ENCODE measurements at regions not wholly inside any gene's neighbourhood (a gene's known extent, or its start where the extent isn't known, plus 50 kb on each side); places are given as distances from the start of the nearest gene placed in this dataset.

- DNase-seq = no peak
- Histone ChIP-seq H3K9me3 (peaks cover 0 to 3% of the 10 kb centered on the region in 2 donors), H3K4me3 (no peak overlapping the region), H3K4me1 (no peaks in the 10 kb centered on the region), H3K27me3 (no peaks in the 10 kb centered on the region), H3K27ac (no peak overlapping the region), H3K36me3 (no peaks in the 10 kb centered on the region)
- TF ChIP-seq CTCF (IDR thresholded peaks at IDR 0.05) = no peak
- no peak for TF ChIP-seq EP300 (IDR thresholded peaks at IDR 0.05; ENCODE audit: low read depth)
- no peak for TF ChIP-seq POLR2A (IDR thresholded peaks at IDR 0.05)
- TF ChIP-seq POLR2AphosphoS5 (IDR thresholded peaks at IDR 0.05) = no peak
- WGBS, 2 donors (ENCODE audit: low coverage in 1 of 2) = 82 to 83% methylated on average over 8 to 9 of the region's 9 CpGs
- intact Hi-C loops (cut with DNase I; ENCODE audit: low total_unique reads) (no loop called here), in situ Hi-C loops (cut with MboI; ENCODE audit: low pct_ligation_motif_present in 1 of 4, low pct_unique_long_range_greater_than_20kb in 1 of 4, low sequenced_read_pairs in 3 of 4) (no loop called here)
These were observed 54.1 kb upstream of the PEG3 start for GRCh38 chr19:56894626-56895025.

- DNase-seq = no peak
- H3K36me3 ChIP-seq = no peaks in the 10 kb centered on the region
- intact Hi-C loops (cut with DNase I; ENCODE audit: low total_unique reads) = no loop called here
- H3K27ac ChIP-seq = no peak overlapping the region
- WGBS, 2 donors (ENCODE audit: low coverage in 1 of 2) = 61 to 91% methylated on average over 2 to 3 of the region's 3 CpGs
- no peaks in the 10 kb centered on the region for H3K27me3 ChIP-seq
- in situ Hi-C loops (cut with MboI; ENCODE audit: low pct_ligation_motif_present in 1 of 4, low pct_unique_long_range_greater_than_20kb in 1 of 4, low sequenced_read_pairs in 3 of 4) = no loop called here
- no peaks in the 10 kb centered on the region for H3K4me1 ChIP-seq
- no peaks in the 10 kb centered on the region for H3K9me3 ChIP-seq
- H3K4me3 ChIP-seq = no peak overlapping the region
- TF ChIP-seq CTCF (IDR thresholded peaks at IDR 0.05) (no peak), EP300 (IDR thresholded peaks at IDR 0.05; ENCODE audit: low read depth) (no peak), POLR2A (IDR thresholded peaks at IDR 0.05) (no peak), POLR2AphosphoS5 (IDR thresholded peaks at IDR 0.05) (no peak)
These were observed 55.6 kb upstream of the PEG3 start for GRCh38 chr19:56896095-56896494.

GRCh38 chr19:56899943-56900342 lies 59.4 kb upstream of the PEG3 start:
- intact Hi-C loops (cut with DNase I; ENCODE audit: low total_unique reads) (no loop called here), in situ Hi-C loops (cut with MboI; ENCODE audit: low pct_ligation_motif_present in 1 of 4, low pct_unique_long_range_greater_than_20kb in 1 of 4, low sequenced_read_pairs in 3 of 4) (no loop called here)
- no peak for TF ChIP-seq CTCF (IDR thresholded peaks at IDR 0.05)
- WGBS, 2 donors (ENCODE audit: low coverage in 1 of 2) = 75% methylated on average over 6 of the region's 6 CpGs; no CpG with 5 or more reads in 1 of the 2 donors
- DNase-seq = no peak
- no peak overlapping the region for H3K27ac ChIP-seq
- H3K36me3 ChIP-seq = no peaks in the 10 kb centered on the region
- H3K9me3 ChIP-seq = no peaks in the 10 kb centered on the region
- H3K4me1 ChIP-seq = no peaks in the 10 kb centered on the region
- no peaks in the 10 kb centered on the region for H3K27me3 ChIP-seq
- no peak overlapping the region for H3K4me3 ChIP-seq

- TF ChIP-seq EP300 (IDR thresholded peaks at IDR 0.05; ENCODE audit: low read depth) = no peak
- TF ChIP-seq POLR2AphosphoS5 (IDR thresholded peaks at IDR 0.05) = no peak
- no peak for TF ChIP-seq POLR2A (IDR thresholded peaks at IDR 0.05)
- no peak for TF ChIP-seq CTCF (IDR thresholded peaks at IDR 0.05)
- Histone ChIP-seq H3K4me1 (no peaks in the 10 kb centered on the region), H3K27ac (no peak overlapping the region), H3K27me3 (no peaks in the 10 kb centered on the region), H3K36me3 (no peaks in the 10 kb centered on the region), H3K9me3 (no peaks in the 10 kb centered on the region), H3K4me3 (no peak overlapping the region)
- in situ Hi-C loops (cut with MboI; ENCODE audit: low pct_ligation_motif_present in 1 of 4, low pct_unique_long_range_greater_than_20kb in 1 of 4, low sequenced_read_pairs in 3 of 4) = no loop called here
- intact Hi-C loops (cut with DNase I; ENCODE audit: low total_unique reads) = no loop called here
- 65 to 93% methylated on average over 2 to 12 of the region's 12 CpGs for WGBS, 2 donors (ENCODE audit: low coverage in 1 of 2)
- no peak for DNase-seq
These were observed 60.1 kb upstream of the PEG3 start for GRCh38 chr19:56900573-56901097.

Measured in transverse colon (tissue), 4 donors.